ENCODE measurements at regions not wholly inside any gene's neighbourhood (a gene's known extent, or its start where the extent isn't known, plus 50 kb on each side); places are given as distances from the start of the nearest gene placed in this dataset.

DNA sequence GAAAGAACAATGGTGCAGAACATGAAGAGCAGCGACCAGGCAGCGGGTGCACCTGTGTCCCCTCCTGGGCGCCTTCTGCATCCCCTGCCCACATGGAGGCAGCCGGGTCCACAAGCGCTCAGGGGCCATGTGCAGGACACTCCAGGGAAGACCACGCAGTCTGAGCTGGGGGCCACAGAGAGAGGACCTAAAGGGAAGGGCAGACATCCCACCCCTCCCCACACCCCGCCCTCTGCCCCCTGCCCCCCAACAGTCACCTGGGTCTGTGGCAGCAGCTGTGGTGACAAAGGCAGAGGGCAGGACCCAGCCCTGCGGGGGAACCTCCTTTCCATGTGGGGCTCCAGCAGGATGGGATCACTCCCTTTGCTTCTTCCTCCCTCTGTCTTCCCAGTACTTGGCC, 805.7 kb downstream of the CDH9 start:
- Histone ChIP-seq H3K27me3 (ENCODE audit: insufficient read depth, low read depth, low read length) (no peaks in the 10 kb centered on the region), H3K4me2 (ENCODE audit: low read length) (no peak overlapping the region), H3F3A (ENCODE audit: insufficient read depth, low read length, poor library complexity, severe bottlenecking) (no peaks in the 10 kb centered on the region), H3K9me3 (ENCODE audit: low read length) (no peaks in the 10 kb centered on the region), H4K20me1 (ENCODE audit: insufficient read depth) (no peaks in the 10 kb centered on the region), H3K27ac (ENCODE audit: low read length) (no peak overlapping the region), H2AFZ (ENCODE audit: low read depth, low read length) (no peak overlapping the region), H3K36me3 (ENCODE audit: insufficient read depth, low read length) (no peaks in the 10 kb centered on the region), H3K79me2 (replicated peaks; ENCODE audit: insufficient read depth, low read length) (no peaks in the 10 kb centered on the region), H3K4me3 (ENCODE audit: low read length) (no peak overlapping the region), H3K9ac (ENCODE audit: low read length) (no peak overlapping the region), H3K9me2 (ENCODE audit: insufficient read depth, low read length) (no peaks in the 10 kb centered on the region)
- TF ChIP-seq MXI1 (conservative IDR thresholded peaks at IDR 0.05; ENCODE audit: poor library complexity, severe bottlenecking), result no peak
- no peak for TF ChIP-seq SMC3 (conservative IDR thresholded peaks at IDR 0.05; ENCODE audit: poor library complexity)
- no peak for TF ChIP-seq POLR2AphosphoS5 (IDR thresholded peaks at IDR 0.05)
- no peak for TF ChIP-seq RAD21 (conservative IDR thresholded peaks at IDR 0.05)
- TF ChIP-seq, protein P1, sequence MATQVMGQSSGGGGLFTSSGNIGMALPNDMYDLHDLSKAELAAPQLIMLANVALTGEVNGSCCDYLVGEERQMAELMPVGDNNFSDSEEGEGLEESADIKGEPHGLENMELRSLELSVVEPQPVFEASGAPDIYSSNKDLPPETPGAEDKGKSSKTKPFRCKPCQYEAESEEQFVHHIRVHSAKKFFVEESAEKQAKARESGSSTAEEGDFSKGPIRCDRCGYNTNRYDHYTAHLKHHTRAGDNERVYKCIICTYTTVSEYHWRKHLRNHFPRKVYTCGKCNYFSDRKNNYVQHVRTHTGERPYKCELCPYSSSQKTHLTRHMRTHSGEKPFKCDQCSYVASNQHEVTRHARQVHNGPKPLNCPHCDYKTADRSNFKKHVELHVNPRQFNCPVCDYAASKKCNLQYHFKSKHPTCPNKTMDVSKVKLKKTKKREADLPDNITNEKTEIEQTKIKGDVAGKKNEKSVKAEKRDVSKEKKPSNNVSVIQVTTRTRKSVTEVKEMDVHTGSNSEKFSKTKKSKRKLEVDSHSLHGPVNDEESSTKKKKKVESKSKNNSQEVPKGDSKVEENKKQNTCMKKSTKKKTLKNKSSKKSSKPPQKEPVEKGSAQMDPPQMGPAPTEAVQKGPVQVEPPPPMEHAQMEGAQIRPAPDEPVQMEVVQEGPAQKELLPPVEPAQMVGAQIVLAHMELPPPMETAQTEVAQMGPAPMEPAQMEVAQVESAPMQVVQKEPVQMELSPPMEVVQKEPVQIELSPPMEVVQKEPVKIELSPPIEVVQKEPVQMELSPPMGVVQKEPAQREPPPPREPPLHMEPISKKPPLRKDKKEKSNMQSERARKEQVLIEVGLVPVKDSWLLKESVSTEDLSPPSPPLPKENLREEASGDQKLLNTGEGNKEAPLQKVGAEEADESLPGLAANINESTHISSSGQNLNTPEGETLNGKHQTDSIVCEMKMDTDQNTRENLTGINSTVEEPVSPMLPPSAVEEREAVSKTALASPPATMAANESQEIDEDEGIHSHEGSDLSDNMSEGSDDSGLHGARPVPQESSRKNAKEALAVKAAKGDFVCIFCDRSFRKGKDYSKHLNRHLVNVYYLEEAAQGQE (IDR thresholded peaks at IDR 0.05; ENCODE audit: borderline replicate concordance), result no peak
- TF ChIP-seq EP300 (conservative IDR thresholded peaks at IDR 0.05; ENCODE audit: poor library complexity, severe bottlenecking), result no peak
- TF ChIP-seq, protein P2, sequence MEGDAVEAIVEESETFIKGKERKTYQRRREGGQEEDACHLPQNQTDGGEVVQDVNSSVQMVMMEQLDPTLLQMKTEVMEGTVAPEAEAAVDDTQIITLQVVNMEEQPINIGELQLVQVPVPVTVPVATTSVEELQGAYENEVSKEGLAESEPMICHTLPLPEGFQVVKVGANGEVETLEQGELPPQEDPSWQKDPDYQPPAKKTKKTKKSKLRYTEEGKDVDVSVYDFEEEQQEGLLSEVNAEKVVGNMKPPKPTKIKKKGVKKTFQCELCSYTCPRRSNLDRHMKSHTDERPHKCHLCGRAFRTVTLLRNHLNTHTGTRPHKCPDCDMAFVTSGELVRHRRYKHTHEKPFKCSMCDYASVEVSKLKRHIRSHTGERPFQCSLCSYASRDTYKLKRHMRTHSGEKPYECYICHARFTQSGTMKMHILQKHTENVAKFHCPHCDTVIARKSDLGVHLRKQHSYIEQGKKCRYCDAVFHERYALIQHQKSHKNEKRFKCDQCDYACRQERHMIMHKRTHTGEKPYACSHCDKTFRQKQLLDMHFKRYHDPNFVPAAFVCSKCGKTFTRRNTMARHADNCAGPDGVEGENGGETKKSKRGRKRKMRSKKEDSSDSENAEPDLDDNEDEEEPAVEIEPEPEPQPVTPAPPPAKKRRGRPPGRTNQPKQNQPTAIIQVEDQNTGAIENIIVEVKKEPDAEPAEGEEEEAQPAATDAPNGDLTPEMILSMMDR (IDR thresholded peaks at IDR 0.05; ENCODE audit: poor library complexity, severe bottlenecking), result no peak
- TF ChIP-seq EZH2 (IDR thresholded peaks at IDR 0.05; ENCODE audit: borderline replicate concordance, insufficient read depth, low read length, poor library complexity, severe bottlenecking), result no peak
- TF ChIP-seq TAF1 (IDR thresholded peaks at IDR 0.05; ENCODE audit: low read depth), result no peak

DNA sequence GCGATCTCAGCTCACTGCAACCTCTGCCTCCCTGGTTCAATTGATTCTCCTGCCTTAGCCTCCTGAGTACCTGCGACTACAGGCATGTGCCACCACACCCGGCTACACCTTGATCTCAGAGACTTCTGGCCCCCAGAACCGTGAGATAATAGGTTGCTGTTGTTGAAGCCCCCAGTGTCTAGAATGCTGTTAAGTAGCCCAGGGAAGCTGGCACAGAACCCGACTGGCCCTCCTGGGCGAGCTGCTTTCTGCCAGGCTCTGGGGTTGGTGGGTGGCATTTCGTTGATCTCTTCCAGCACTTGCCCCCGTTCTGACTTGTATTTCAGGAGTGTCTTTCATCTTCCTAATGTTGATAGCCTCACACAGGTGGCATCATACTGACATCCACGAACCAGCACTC, 807.1 kb downstream of the CDH9 start:
- no peaks in the 10 kb centered on the region for H3K79me2 ChIP-seq (replicated peaks; ENCODE audit: insufficient read depth, low read length)
- H2AFZ ChIP-seq (ENCODE audit: low read depth, low read length), result no peak overlapping the region
- no peak overlapping the region for H3K9ac ChIP-seq (ENCODE audit: low read length)
- no peaks in the 10 kb centered on the region for H3K9me2 ChIP-seq (ENCODE audit: insufficient read depth, low read length)
- no peak overlapping the region for H3K27ac ChIP-seq (ENCODE audit: low read length)
- no peaks in the 10 kb centered on the region for H4K20me1 ChIP-seq (ENCODE audit: insufficient read depth)
- H3F3A ChIP-seq (ENCODE audit: insufficient read depth, low read length, poor library complexity, severe bottlenecking), result no peaks in the 10 kb centered on the region
- H3K4me3 ChIP-seq (ENCODE audit: low read length), result no peak overlapping the region
- no peaks in the 10 kb centered on the region for H3K27me3 ChIP-seq (ENCODE audit: insufficient read depth, low read depth, low read length)
- TF ChIP-seq EZH2 (IDR thresholded peaks at IDR 0.05; ENCODE audit: borderline replicate concordance, insufficient read depth, low read length, poor library complexity, severe bottlenecking) (no peak), RAD21 (conservative IDR thresholded peaks at IDR 0.05) (no peak), SMC3 (conservative IDR thresholded peaks at IDR 0.05; ENCODE audit: poor library complexity) (no peak), MXI1 (conservative IDR thresholded peaks at IDR 0.05; ENCODE audit: poor library complexity, severe bottlenecking) (no peak), EP300 (conservative IDR thresholded peaks at IDR 0.05; ENCODE audit: poor library complexity, severe bottlenecking) (no peak), TAF1 (IDR thresholded peaks at IDR 0.05; ENCODE audit: low read depth) (no peak), POLR2AphosphoS5 (IDR thresholded peaks at IDR 0.05) (no peak)
- TF ChIP-seq, protein P2 (IDR thresholded peaks at IDR 0.05; ENCODE audit: poor library complexity, severe bottlenecking), result no peak
- TF ChIP-seq, protein P1 (IDR thresholded peaks at IDR 0.05; ENCODE audit: borderline replicate concordance), result no peak
- no peaks in the 10 kb centered on the region for H3K9me3 ChIP-seq (ENCODE audit: low read length)
- no peaks in the 10 kb centered on the region for H3K36me3 ChIP-seq (ENCODE audit: insufficient read depth, low read length)
- H3K4me2 ChIP-seq (ENCODE audit: low read length), result no peak overlapping the region
